DMS79 treated with DMSO at 0.1 percent for 48 hours (cell line): ENCODE measurements at regions not wholly inside any gene's neighbourhood (a gene's known extent, or its start where the extent isn't known, plus 50 kb on each side); places are given as distances from the start of the nearest gene placed in this dataset.

Source experiments
- DNase-seq: peaks from one replicate; lab custom pipeline; 2025; lab: John Stamatoyannopoulos, UW

- DNase-seq: peak; percentile 22
Measured at GRCh38 chr11:115696563-115696962, 192.3 kb upstream of the CADM1 start.

- DNase-seq: peak; percentile 38
Measured at GRCh38 chr11:115695677-115696364, 191.6 kb upstream of the CADM1 start.

DNA sequence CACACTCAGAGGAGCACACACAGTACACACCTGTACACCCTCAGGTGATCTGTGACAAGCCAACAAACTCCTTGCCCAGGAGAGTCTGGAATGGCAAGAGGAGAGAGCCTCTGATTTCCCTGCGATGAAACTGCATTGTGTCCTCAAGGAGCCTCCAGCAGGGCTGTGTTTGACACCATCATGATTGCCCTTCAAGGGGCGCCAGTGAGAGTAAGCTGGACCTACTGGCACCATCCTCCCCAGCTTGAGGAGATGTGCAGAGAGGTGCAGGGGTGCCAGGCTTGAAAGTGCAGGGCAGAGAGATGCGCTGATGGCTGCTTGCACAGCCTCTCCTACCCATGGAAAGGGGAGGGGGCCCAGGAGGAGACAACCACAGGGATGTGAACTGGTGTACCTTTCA, 188.8 kb upstream of the CADM1 start:
- DNase-seq: no peak

DNA sequence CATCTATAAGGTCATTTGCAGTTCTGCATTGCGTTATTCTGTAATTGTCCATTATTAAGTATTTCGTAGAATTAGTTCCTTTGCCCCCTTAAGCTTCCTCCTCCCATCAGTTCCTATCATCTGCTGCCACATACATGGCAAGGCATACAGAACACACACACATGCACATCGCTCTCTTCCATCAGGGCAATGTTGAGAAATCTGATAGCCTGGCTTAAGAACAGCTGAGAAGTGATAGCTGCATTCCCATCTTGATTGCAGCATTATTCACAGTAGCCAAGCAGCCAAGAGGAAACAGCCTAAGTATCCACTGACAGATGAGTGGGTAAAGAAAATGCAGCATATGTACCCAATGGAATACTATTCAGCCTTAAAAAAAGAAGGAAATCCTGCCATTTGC, 186.8 kb upstream of the CADM1 start:
- DNase-seq: no peak

DNA sequence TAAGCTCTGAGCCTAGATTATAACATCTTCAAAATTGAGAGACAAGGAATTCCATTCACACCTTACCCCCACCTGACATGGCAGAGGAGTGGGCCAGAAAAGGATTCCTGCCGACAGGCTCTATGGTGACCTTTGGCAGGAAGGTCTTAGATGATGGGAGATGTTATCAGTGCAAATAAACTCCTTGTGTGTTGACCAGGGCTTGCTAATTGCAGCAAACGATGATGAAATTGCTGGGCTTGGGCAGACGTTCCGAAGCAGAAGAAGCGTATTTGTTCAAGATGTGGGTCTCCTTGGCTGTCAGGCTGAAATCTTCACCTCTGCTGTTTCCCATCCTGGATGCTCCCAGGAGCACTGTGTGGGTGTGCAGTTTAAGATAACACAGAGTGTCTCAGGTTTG, 183.7 kb upstream of the CADM1 start:
- no peak for DNase-seq

GRCh38 chr11:115684699-115685098, 180.5 kb upstream of the CADM1 start:
- DNase-seq: no peak

- DNase-seq: no peak
Measured at GRCh38 chr11:115684135-115684534, 179.9 kb upstream of the CADM1 start.

DNA sequence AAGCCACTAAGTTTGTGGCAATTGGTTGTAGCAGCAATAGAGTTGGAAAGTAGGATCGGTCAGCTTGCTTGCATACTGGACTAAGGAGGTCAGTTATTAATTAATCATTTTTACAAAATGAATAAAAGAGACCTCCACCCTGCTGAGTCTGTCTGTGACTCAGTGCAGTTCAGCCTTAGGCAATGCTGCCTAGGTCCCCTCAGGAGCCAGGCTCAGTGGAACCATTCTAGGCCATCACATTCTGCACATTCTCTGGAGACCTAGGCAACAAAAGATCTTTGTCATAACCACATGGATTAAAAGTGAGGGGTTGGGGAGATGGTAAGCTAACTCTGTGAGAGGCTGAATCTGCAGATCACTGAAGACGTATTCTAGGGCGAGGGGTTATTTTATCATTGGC, 178.7 kb upstream of the CADM1 start:
- no peak for DNase-seq

GRCh38 chr11:115682101-115682500, 177.9 kb upstream of the CADM1 start:
- DNase-seq: peak; percentile 84

DNA sequence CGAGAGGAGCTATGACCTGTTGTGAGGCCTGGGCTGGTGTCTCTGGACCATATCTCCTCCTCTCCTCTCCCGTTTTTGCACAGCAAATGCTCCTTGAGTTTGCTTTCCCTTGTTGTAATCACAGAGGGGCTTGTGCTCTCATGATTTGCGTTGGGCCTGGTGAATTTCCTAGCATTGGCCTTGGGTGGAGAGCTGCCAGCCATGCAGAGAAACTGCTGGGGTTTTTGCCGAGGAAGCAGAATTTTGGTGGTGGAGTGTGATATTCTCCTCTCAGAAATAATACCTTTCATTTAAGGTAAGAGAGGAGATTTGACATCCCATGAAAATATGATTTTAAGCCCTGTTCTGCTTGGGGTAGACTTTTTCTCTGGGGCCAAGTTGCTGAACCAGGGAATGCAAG, 175.7 kb upstream of the CADM1 start:
- DNase-seq: no peak

DNA sequence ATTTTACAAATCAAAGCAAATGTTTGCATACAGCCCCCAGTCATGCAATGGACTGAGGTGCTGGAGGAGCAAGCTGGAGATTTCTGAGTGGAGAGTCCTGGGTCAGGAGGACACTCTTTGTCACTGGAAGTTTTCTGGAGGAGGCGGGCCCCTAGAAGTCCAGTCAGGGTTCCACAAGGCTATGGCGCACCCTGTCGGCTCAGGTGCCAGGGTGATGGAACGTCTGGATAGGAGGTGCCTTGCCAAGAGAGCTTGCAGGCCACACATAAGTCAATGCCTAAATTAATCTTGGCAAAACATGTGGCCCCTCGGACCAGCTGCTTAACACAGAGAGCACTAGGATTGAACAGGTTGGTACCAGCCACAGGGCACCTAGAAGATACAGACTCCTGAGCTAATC, 174.7 kb upstream of the CADM1 start:
- DNase-seq: no peak

DNA sequence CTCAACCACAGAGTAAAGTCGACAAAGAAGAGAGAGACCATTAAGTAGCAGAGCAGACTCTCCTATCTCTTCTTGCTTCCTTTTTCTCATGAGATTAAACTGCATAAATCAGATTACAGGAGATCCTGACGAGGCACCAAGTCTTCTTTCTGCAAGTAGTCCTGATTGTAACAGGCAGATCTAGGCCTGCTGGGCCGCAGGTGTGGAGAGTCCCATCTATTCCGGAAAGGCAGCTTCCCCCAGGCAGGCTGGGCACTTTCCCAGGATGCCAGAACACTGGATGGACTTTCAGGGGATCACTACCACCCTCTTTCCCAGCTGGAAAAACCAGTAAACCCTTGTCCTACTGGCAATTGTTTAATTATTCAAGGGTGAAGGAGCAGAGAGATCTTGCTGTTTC, 173.0 kb upstream of the CADM1 start:
- DNase-seq: peak; percentile 24

GRCh38 chr11:115676768-115677167, 172.6 kb upstream of the CADM1 start:
- DNase-seq: no peak

DNA sequence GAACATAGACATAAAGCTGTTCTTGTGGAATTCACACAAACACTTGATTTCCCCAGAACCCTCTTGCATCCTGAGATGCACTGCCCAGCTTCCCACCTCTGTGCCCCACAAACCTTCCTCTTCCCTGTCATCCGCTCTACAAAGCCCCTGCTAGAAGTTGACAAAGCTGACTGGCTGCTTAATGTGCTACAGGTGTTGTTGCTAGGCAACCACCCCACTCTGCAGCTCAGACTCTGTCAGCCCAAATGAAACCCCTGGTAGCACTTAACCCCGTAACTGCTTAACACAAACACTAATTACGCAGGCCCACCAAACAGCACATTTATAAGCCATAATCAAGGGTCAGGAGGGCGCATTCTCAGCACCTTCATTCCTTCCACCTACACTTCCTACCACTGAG, 172.0 kb upstream of the CADM1 start:
- DNase-seq: peak; percentile 83

- no peak for DNase-seq
Measured at GRCh38 chr11:115674937-115675544, 170.8 kb upstream of the CADM1 start.

DNA sequence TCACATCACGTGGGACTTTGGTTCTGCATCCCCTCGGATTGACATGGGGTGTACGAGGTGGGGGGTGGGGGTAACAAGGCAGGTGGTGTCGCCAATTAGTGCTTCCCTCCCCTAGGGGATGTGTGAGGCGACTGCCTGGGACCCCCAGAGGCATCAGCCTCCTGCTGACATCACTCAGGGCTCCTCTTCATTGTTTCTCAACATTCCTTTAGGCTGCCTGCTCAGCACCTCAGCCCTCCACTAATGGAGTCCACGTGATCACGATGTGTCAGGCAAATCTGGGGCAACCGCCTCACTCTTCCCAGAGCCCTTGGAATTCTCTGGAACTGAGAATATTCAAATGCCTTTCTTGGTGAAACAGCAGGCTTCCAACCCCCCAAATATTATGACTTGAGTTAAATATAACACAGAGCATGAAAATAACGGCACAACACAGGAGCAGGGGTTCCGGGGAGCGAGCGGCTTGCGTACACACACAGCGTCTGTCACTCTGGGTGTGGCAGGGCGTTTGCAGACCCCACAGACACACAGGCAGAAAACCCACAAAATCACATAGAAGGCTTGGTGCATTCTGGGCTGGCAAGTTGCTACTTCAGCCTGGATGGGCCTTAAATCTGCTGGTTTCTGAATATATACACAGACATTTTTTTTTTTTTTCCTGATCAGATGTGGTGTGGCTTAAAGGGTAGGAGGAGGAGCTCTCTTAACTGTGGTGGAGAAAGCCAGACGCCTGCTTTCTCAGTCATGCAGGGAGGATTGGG, 170.1 kb upstream of the CADM1 start:
- DNase-seq: peak; percentile 67

DNA sequence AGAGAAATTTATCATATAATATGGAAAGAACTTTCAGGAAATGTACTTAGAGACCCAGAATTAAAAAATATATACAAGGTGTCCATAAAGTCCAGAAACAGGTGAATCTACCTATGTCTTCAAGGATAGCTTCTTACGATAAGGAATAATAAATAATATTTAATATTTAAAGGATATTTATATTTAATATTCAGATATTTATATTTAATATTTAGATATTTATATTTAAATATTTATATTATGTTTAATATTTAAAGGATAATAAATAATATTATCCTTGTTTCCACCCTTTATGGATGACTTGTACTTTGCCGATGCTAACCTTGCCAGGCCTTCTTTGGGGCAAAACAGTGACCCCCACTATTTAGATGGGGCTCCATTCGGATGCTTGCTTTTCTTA, 169.5 kb upstream of the CADM1 start:
- DNase-seq: no peak

DNA sequence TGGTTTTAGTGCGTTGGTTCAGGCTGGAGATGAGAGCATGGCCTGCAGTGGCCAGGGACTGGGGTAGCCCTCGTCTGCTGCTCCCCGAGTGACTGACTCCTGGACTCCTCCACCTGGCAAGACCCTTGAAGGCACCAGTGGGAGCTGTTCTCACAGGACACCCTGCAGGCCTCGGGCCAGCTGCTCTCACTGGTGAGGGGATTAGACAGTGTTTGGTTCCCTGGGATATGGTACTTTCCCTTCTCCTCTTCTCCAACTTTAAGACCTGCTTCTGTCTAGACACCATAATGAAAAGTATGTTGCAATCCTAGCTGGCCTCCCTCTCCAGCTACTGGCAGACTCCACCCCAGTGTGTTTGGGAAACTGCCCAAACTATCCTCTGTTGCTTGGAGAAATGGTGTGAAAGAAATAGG, 168.8 kb upstream of the CADM1 start:
- DNase-seq: peak; percentile 26

DNA sequence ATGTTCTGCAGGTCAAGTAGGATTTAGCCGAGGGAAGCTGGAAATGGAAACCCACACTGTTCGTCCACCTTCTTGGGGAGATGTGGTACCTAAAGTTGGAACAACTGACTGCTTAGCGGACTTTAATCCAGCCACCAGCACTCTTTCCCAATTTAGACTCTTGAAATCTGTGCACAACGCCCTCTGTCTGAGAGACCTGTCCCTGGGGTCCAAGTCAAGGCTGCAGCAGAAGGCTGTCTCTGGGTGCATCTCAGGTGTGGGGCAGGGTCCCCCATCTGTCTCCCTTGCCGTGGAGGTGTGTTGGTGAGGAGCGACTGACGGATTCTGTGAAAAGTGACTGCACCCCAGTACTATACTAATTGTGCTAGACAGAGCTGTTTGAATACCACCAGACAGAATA, 168.2 kb upstream of the CADM1 start:
- DNase-seq: no peak

DNA sequence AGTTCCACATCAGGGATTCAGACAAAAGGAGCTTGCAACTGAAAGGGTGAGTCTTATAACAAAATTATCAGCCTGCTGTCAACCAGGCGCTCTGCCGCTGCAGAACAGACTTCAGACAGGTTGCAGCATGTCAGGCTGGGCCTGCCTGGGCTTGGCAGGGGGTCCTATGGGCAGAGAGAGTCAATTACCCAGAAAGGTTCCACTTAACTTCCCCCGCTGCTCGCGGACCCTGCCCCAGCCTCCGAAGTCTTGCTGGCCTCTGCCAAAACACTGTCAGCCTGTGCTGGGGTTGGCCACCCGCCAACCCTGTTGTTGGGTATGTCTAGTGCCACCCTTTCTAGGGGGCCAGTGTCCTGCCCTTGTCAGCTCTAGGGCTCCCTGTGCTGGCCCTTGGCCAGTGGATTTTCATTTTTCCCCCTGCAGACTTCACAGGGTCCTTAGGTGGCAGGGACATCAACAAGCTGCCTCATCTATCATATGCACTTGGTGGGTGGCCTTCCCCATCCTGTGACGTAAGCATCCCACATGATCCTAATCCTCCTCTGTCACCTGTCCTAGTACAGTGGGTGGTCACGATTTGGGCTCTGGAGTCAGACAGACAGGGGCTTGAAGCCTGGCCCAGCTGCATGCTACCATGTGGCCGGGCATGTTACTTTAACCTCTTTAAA, 166.5 kb upstream of the CADM1 start:
- peak; percentile 99 for DNase-seq

GRCh38 chr11:115665958-115666357, 161.7 kb upstream of the CADM1 start:
- no peak for DNase-seq

- DNase-seq: no peak
Measured at GRCh38 chr11:115665175-115665821, 161.1 kb upstream of the CADM1 start.
